NCI-H345 (cell line): ENCODE measurements at regions not wholly inside any gene's neighbourhood (a gene's known extent, or its start where the extent isn't known, plus 50 kb on each side); places are given as distances from the start of the nearest gene placed in this dataset.
A peak's percentile ranks its signal among the peaks of the same experiment; 100 is the strongest.
"Not testable (repeated sequence)": the region's sequence is repeated elsewhere in the genome, so short reads cannot be mapped to it uniquely, and the experiment has no call there.

Source experiments
- DNase-seq: peaks from one replicate; lab custom pipeline; 2025; lab: John Stamatoyannopoulos, UW

- DNase-seq, result no peak
These were observed 52.2 kb upstream of the C10orf90 start for GRCh38 chr10:126722726-126723125.

- no peak for DNase-seq
These were observed 52.7 kb upstream of the C10orf90 start for GRCh38 chr10:126723226-126723625.

GRCh38 chr10:126729314-126729870, 58.9 kb upstream of the C10orf90 start:
- DNase-seq, result no peak

- DNase-seq, result no peak
These were observed 60.5 kb upstream of the C10orf90 start for GRCh38 chr10:126730856-126731609.

GRCh38 chr10:126731610-126731990, 61.1 kb upstream of the C10orf90 start:
- DNase-seq, result no peak

- DNase-seq, result no peak
These were observed 61.8 kb upstream of the C10orf90 start for GRCh38 chr10:126732308-126732707.

GRCh38 chr10:126732868-126733267, 62.4 kb upstream of the C10orf90 start:
- no peak for DNase-seq

GRCh38 chr10:126734015-126734414, 63.5 kb upstream of the C10orf90 start:
- no peak for DNase-seq

GRCh38 chr10:126734967-126735366, 64.5 kb upstream of the C10orf90 start:
- no peak for DNase-seq

- DNase-seq, result no peak
These were observed 65.6 kb upstream of the C10orf90 start for GRCh38 chr10:126736142-126736541.

GRCh38 chr10:126736727-126737126, 66.2 kb upstream of the C10orf90 start:
- DNase-seq, result no peak

- no peak for DNase-seq
These were observed 67.5 kb upstream of the C10orf90 start for GRCh38 chr10:126738001-126738400.

GRCh38 chr10:126744571-126744970, 74.1 kb upstream of the C10orf90 start:
- no peak for DNase-seq

- DNase-seq, result peak; percentile 46
These were observed 78.6 kb upstream of the C10orf90 start for GRCh38 chr10:126749015-126749655.

GRCh38 chr10:126754966-126755365, 84.5 kb upstream of the C10orf90 start:
- no peak for DNase-seq

- no peak for DNase-seq
These were observed 88.4 kb upstream of the C10orf90 start for GRCh38 chr10:126758867-126759266.

GRCh38 chr10:126759531-126759930, 89.0 kb upstream of the C10orf90 start:
- DNase-seq, result no peak

- not testable (repeated sequence) for DNase-seq
These were observed 96.2 kb upstream of the C10orf90 start for GRCh38 chr10:126766646-126767045.

- no peak for DNase-seq
These were observed 100.3 kb upstream of the C10orf90 start for GRCh38 chr10:126770809-126771208.

- DNase-seq, result no peak
These were observed 105.7 kb upstream of the C10orf90 start for GRCh38 chr10:126776168-126776567.

GRCh38 chr10:126777714-126778113, 107.2 kb upstream of the C10orf90 start:
- DNase-seq, result no peak

- no peak for DNase-seq
These were observed 111.1 kb upstream of the C10orf90 start for GRCh38 chr10:126781450-126782216.
